Ishikawa (cell line): ENCODE measurements at regions not wholly inside any gene's neighbourhood (a gene's known extent, or its start where the extent isn't known, plus 50 kb on each side); places are given as distances from the start of the nearest gene placed in this dataset.

ENCODE experiments used
- CEBPB ChIP-seq: IDR thresholded peaks from 2 replicates; pipeline ENCODE4 v1.6.1; 2012
- CREB1 ChIP-seq: IDR thresholded peaks from 2 replicates; pipeline ENCODE4 v1.6.1; 2012; ENCODE audit warnings: low read depth
- EGR1 ChIP-seq: IDR thresholded peaks from 2 replicates; pipeline ENCODE4 v1.6.1; 2012
- EP300 ChIP-seq: IDR thresholded peaks from 2 replicates; pipeline ENCODE4 v1.6.1; 2012; ENCODE audit warnings: borderline replicate concordance
- FOXM1 ChIP-seq: IDR thresholded peaks from 2 replicates; pipeline ENCODE4 v1.6.1; 2012; ENCODE audit warnings: low read depth, borderline replicate concordance
- NFIC ChIP-seq: IDR thresholded peaks from 2 replicates; pipeline ENCODE4 v1.6.1; 2012
- RAD21 ChIP-seq: IDR thresholded peaks from 2 replicates; pipeline ENCODE4 v1.6.1; 2012; ENCODE audit warnings: low read depth
- REST ChIP-seq: IDR thresholded peaks from 2 replicates; pipeline ENCODE4 v1.6.1; 2012; ENCODE audit warnings: low read depth, mild to moderate bottlenecking
- TAF1 ChIP-seq: IDR thresholded peaks from 2 replicates; pipeline ENCODE4 v1.6.1; 2012; ENCODE audit warnings: low read depth, mild to moderate bottlenecking
- TCF12 ChIP-seq: IDR thresholded peaks from 2 replicates; pipeline ENCODE4 v1.6.1; 2012; ENCODE audit warnings: low read depth
- TEAD4 ChIP-seq: IDR thresholded peaks from 2 replicates; pipeline ENCODE4 v1.6.1; 2012
- USF1 ChIP-seq: IDR thresholded peaks from 2 replicates; pipeline ENCODE4 v1.6.1; 2012
- YY1 ChIP-seq: IDR thresholded peaks from 2 replicates; pipeline ENCODE4 v1.6.1; 2012; ENCODE audit warnings: low read depth
- ZBTB7A ChIP-seq: IDR thresholded peaks from 2 replicates; pipeline ENCODE4 v1.6.1; 2012; ENCODE audit warnings: low read depth

- no peak for TF ChIP-seq TEAD4
These were observed 56.8 kb upstream of the CLMP start for GRCh38 chr11:123251657-123252344.

- no peak for TF ChIP-seq TCF12
These were observed 56.0 kb upstream of the CLMP start for GRCh38 chr11:123250892-123251656.

- no peak for TF ChIP-seq USF1
- TF ChIP-seq NFIC, result no peak
- no peak for TF ChIP-seq REST
- no peak for TF ChIP-seq YY1
- TF ChIP-seq CREB1, result no peak
- no peak for TF ChIP-seq TEAD4
- no peak for TF ChIP-seq EGR1
- TF ChIP-seq FOXM1, result no peak
These were observed 54.3 kb upstream of the CLMP start for GRCh38 chr11:123249354-123249753.

- TF ChIP-seq FOXM1, result no peak
- TF ChIP-seq RAD21, result no peak
- no peak for TF ChIP-seq TCF12
- TF ChIP-seq NFIC, result no peak
- no peak for TF ChIP-seq CREB1
- no peak for TF ChIP-seq CEBPB
- no peak for TF ChIP-seq USF1
- no peak for TF ChIP-seq EP300
- TF ChIP-seq REST, result no peak
- TF ChIP-seq ZBTB7A, result no peak
- no peak for TF ChIP-seq TAF1
These were observed 52.8 kb upstream of the CLMP start for GRCh38 chr11:123247813-123248379.

GRCh38 chr11:123247496-123247799 lies 52.4 kb upstream of the CLMP start:
- TF ChIP-seq NFIC, result no peak
- TF ChIP-seq EGR1, result no peak
- TF ChIP-seq USF1, result no peak
- no peak for TF ChIP-seq TAF1
- TF ChIP-seq TEAD4, result no peak
- no peak for TF ChIP-seq YY1
- no peak for TF ChIP-seq RAD21
- TF ChIP-seq REST, result no peak
- TF ChIP-seq ZBTB7A, result no peak
- no peak for TF ChIP-seq EP300
- TF ChIP-seq FOXM1, result no peak
- TF ChIP-seq CREB1, result no peak
